GM12892 (cell line): ENCODE measurements at regions not wholly inside any gene's neighbourhood (a gene's known extent, or its start where the extent isn't known, plus 50 kb on each side); places are given as distances from the start of the nearest gene placed in this dataset.

ENCODE experiments used
- DNase-seq: peaks from one replicate; pipeline ENCODE4 v3.0.0; 2011; ENCODE audit not compliant: insufficient read length
- FAIRE-seq: peaks from 2 replicates; lab custom pipeline; 2011; peaks lifted over from hg19 to GRCh38; lab: Jason Lieb, UNC
- POLR2A ChIP-seq: IDR thresholded peaks from 2 replicates; pipeline ENCODE4 v1.6.1; 2011; ENCODE audit warnings: low read depth, low read length, control low read depth
- POLR2AphosphoS5 ChIP-seq: IDR thresholded peaks from 2 replicates; pipeline ENCODE4 v1.6.1; 2011; ENCODE audit warnings: low read depth, low read length, control low read depth
- TAF1 ChIP-seq: IDR thresholded peaks from 2 replicates; pipeline ENCODE4 v1.6.1; 2011; ENCODE audit warnings: low read depth, mild to moderate bottlenecking, control low read depth, low read length, borderline replicate concordance

- DNase-seq, result no peak
- FAIRE-seq, result no peak
- no peak for TF ChIP-seq POLR2AphosphoS5
- TF ChIP-seq POLR2A, result no peak
- TF ChIP-seq TAF1, result no peak
Observed at GRCh38 chr2:217158928-217159327, 299.1 kb upstream of the TNP1 start.

GRCh38 chr2:217157581-217157980, 297.7 kb upstream of the TNP1 start:
- TF ChIP-seq POLR2AphosphoS5 (no peak), POLR2A (no peak), TAF1 (no peak)
- FAIRE-seq (no peak), DNase-seq (no peak)

- TF ChIP-seq POLR2A, result no peak
- no peak for TF ChIP-seq POLR2AphosphoS5
- TF ChIP-seq TAF1, result no peak
- DNase-seq (no peak), FAIRE-seq (no peak)
Observed at GRCh38 chr2:217156801-217157200, 296.9 kb upstream of the TNP1 start.

- no peak for TF ChIP-seq POLR2AphosphoS5
- no peak for DNase-seq
- no peak for FAIRE-seq
Observed at GRCh38 chr2:217154923-217155322, 295.1 kb upstream of the TNP1 start.

GRCh38 chr2:217153510-217153909, 293.6 kb upstream of the TNP1 start:
- no peak for FAIRE-seq
- DNase-seq, result no peak
- no peak for TF ChIP-seq POLR2AphosphoS5
- no peak for TF ChIP-seq TAF1
- TF ChIP-seq POLR2A, result no peak

GRCh38 chr2:217152831-217153230, 293.0 kb upstream of the TNP1 start:
- no peak for FAIRE-seq
- TF ChIP-seq TAF1 (no peak), POLR2A (no peak), POLR2AphosphoS5 (no peak)

GRCh38 chr2:217151509-217152206, 291.8 kb upstream of the TNP1 start:
- no peak for TF ChIP-seq POLR2A
- TF ChIP-seq POLR2AphosphoS5, result no peak
- no peak for TF ChIP-seq TAF1
- FAIRE-seq (no peak), DNase-seq (no peak)

More at GRCh38 chr2:217152831-217153230, 293.0 kb upstream of the TNP1 start:
- no peak for DNase-seq

GRCh38 chr2:217150236-217150635, 290.4 kb upstream of the TNP1 start:
- FAIRE-seq (no peak), DNase-seq (no peak)
- TF ChIP-seq TAF1 (no peak), POLR2A (no peak), POLR2AphosphoS5 (no peak)

- no peak for TF ChIP-seq POLR2A
- no peak for TF ChIP-seq TAF1
- TF ChIP-seq POLR2AphosphoS5, result no peak
- DNase-seq, result no peak
- no peak for FAIRE-seq
Observed at GRCh38 chr2:217149087-217149660, 289.3 kb upstream of the TNP1 start.

- no peak for DNase-seq
- TF ChIP-seq POLR2A (no peak), POLR2AphosphoS5 (no peak), TAF1 (no peak)
- FAIRE-seq, result no peak
Observed at GRCh38 chr2:217147818-217148217, 288.0 kb upstream of the TNP1 start.

GRCh38 chr2:217146956-217147355, 287.1 kb upstream of the TNP1 start:
- no peak for TF ChIP-seq TAF1
- TF ChIP-seq POLR2A, result no peak
- no peak for TF ChIP-seq POLR2AphosphoS5
- DNase-seq (no peak), FAIRE-seq (no peak)

GRCh38 chr2:217142649-217143266, 282.9 kb upstream of the TNP1 start:
- no peak for TF ChIP-seq TAF1
- no peak for TF ChIP-seq POLR2AphosphoS5
- TF ChIP-seq POLR2A, result no peak

More at GRCh38 chr2:217142649-217143266, 282.9 kb upstream of the TNP1 start:
- DNase-seq (no peak), FAIRE-seq (no peak)
